ENCODE measurements at regions not wholly inside any gene's neighbourhood (a gene's known extent, or its start where the extent isn't known, plus 50 kb on each side); places are given as distances from the start of the nearest gene placed in this dataset.

- DNase-seq (ENCODE audit: extremely low spot score, unreplicated experiment), result no peak
- H3K4me3 Mint-ChIP-seq (ENCODE audit: unreplicated experiment), result no peak overlapping the region
- no peaks in the 10 kb centered on the region for H3K36me3 Mint-ChIP-seq (ENCODE audit: unreplicated experiment)
- no peaks in the 10 kb centered on the region for H3K4me1 Mint-ChIP-seq (ENCODE audit: unreplicated experiment)
- no peak overlapping the region for H3K27ac Mint-ChIP-seq (ENCODE audit: unreplicated experiment)
- no peaks in the 10 kb centered on the region for H3K27me3 Mint-ChIP-seq (ENCODE audit: unreplicated experiment)
- TF ChIP-seq CTCF (IDR thresholded peaks at IDR 0.05), result no peak
- peaks cover 15% of the 10 kb centered on the region for H3K9me3 Mint-ChIP-seq (ENCODE audit: unreplicated experiment)
Measured at GRCh38 chr4:43855283-43855682, 593.3 kb downstream of the KCTD8 start.

- TF ChIP-seq CTCF (IDR thresholded peaks at IDR 0.05), result no peak
- DNase-seq (ENCODE audit: extremely low spot score, unreplicated experiment), result no peak
- Mint-ChIP-seq H3K4me1 (ENCODE audit: unreplicated experiment) (no peaks in the 10 kb centered on the region), H3K36me3 (ENCODE audit: unreplicated experiment) (no peaks in the 10 kb centered on the region), H3K4me3 (ENCODE audit: unreplicated experiment) (no peak overlapping the region), H3K9me3 (ENCODE audit: unreplicated experiment) (no peaks in the 10 kb centered on the region), H3K27ac (ENCODE audit: unreplicated experiment) (no peak overlapping the region), H3K27me3 (ENCODE audit: unreplicated experiment) (no peaks in the 10 kb centered on the region)
Measured at GRCh38 chr4:43864616-43865146, 583.9 kb downstream of the KCTD8 start.

GRCh38 chr4:43867908-43868307 is 580.7 kb downstream of the KCTD8 start:
- no peaks in the 10 kb centered on the region for H3K4me1 Mint-ChIP-seq (ENCODE audit: unreplicated experiment)
- H3K9me3 Mint-ChIP-seq (ENCODE audit: unreplicated experiment), result peaks cover 14% of the 10 kb centered on the region
- H3K4me3 Mint-ChIP-seq (ENCODE audit: unreplicated experiment), result no peak overlapping the region
- no peaks in the 10 kb centered on the region for H3K27me3 Mint-ChIP-seq (ENCODE audit: unreplicated experiment)
- H3K36me3 Mint-ChIP-seq (ENCODE audit: unreplicated experiment), result no peaks in the 10 kb centered on the region
- no peak for TF ChIP-seq CTCF (IDR thresholded peaks at IDR 0.05)
- no peak overlapping the region for H3K27ac Mint-ChIP-seq (ENCODE audit: unreplicated experiment)
- no peak for DNase-seq (ENCODE audit: extremely low spot score, unreplicated experiment)

- Mint-ChIP-seq H3K27me3 (ENCODE audit: unreplicated experiment) (no peaks in the 10 kb centered on the region), H3K4me1 (ENCODE audit: unreplicated experiment) (no peaks in the 10 kb centered on the region), H3K27ac (ENCODE audit: unreplicated experiment) (no peak overlapping the region), H3K4me3 (ENCODE audit: unreplicated experiment) (no peak overlapping the region), H3K36me3 (ENCODE audit: unreplicated experiment) (no peaks in the 10 kb centered on the region), H3K9me3 (ENCODE audit: unreplicated experiment) (peaks cover 16% of the 10 kb centered on the region)
- DNase-seq (ENCODE audit: extremely low spot score, unreplicated experiment), result no peak
- no peak for TF ChIP-seq CTCF (IDR thresholded peaks at IDR 0.05)
Measured at GRCh38 chr4:43875655-43876054, 573.0 kb downstream of the KCTD8 start.

- no peak for TF ChIP-seq CTCF (IDR thresholded peaks at IDR 0.05)
- no peak for DNase-seq (ENCODE audit: extremely low spot score, unreplicated experiment)
- H3K27me3 Mint-ChIP-seq (ENCODE audit: unreplicated experiment), result no peaks in the 10 kb centered on the region
- H3K4me3 Mint-ChIP-seq (ENCODE audit: unreplicated experiment), result no peak overlapping the region
- peaks cover 5% of the 10 kb centered on the region for H3K9me3 Mint-ChIP-seq (ENCODE audit: unreplicated experiment)
- no peak overlapping the region for H3K27ac Mint-ChIP-seq (ENCODE audit: unreplicated experiment)
- H3K36me3 Mint-ChIP-seq (ENCODE audit: unreplicated experiment), result no peaks in the 10 kb centered on the region
- no peaks in the 10 kb centered on the region for H3K4me1 Mint-ChIP-seq (ENCODE audit: unreplicated experiment)
Measured at GRCh38 chr4:43882470-43882869, 566.1 kb downstream of the KCTD8 start.
